HG02798 (cell line): ENCODE measurements at regions not wholly inside any gene's neighbourhood (a gene's known extent, or its start where the extent isn't known, plus 50 kb on each side); places are given as distances from the start of the nearest gene placed in this dataset.
"Not testable (repeated sequence)": the region's sequence is repeated elsewhere in the genome, so short reads cannot be mapped to it uniquely, and the experiment has no call there.

ENCODE experiments used
- ATAC-seq: cut with Tn5 transposase; IDR thresholded peaks from one replicate; pipeline ENCODE4 v1.9.1; 2021; ENCODE audit warnings: mild to moderate bottlenecking; ENCODE audit not compliant: unreplicated experiment, poor library complexity

GRCh38 chr7:13111230-13111629 lies 423.8 kb downstream of the ARL4A start:
- no peak for ATAC-seq

- ATAC-seq, result not testable (repeated sequence)
These were observed 426.8 kb downstream of the ARL4A start for GRCh38 chr7:13114240-13114639.

- ATAC-seq, result no peak
These were observed 427.8 kb downstream of the ARL4A start for GRCh38 chr7:13115157-13115772.

GRCh38 chr7:13115855-13116254 lies 428.4 kb downstream of the ARL4A start:
- no peak for ATAC-seq

GRCh38 chr7:13117103-13117502 lies 429.7 kb downstream of the ARL4A start:
- no peak for ATAC-seq

- ATAC-seq, result no peak
These were observed 430.2 kb downstream of the ARL4A start for GRCh38 chr7:13117592-13117991.

GRCh38 chr7:13124629-13125028 lies 437.2 kb downstream of the ARL4A start:
- ATAC-seq, result not testable (repeated sequence)

GRCh38 chr7:13126347-13126746 lies 438.9 kb downstream of the ARL4A start:
- no peak for ATAC-seq

- no peak for ATAC-seq
These were observed 442.9 kb downstream of the ARL4A start for GRCh38 chr7:13130321-13130720.

GRCh38 chr7:13130906-13131305 lies 443.5 kb downstream of the ARL4A start:
- ATAC-seq, result not testable (repeated sequence)

- no peak for ATAC-seq
These were observed 444.9 kb downstream of the ARL4A start for GRCh38 chr7:13132314-13132713.

GRCh38 chr7:13136345-13136744 lies 448.9 kb downstream of the ARL4A start:
- ATAC-seq, result not testable (repeated sequence)

GRCh38 chr7:13139436-13139835 lies 452.0 kb downstream of the ARL4A start:
- ATAC-seq, result no peak

GRCh38 chr7:13144673-13145072 lies 457.2 kb downstream of the ARL4A start:
- ATAC-seq, result no peak

- ATAC-seq, result no peak
These were observed 461.1 kb downstream of the ARL4A start for GRCh38 chr7:13148548-13148947.

GRCh38 chr7:13151978-13152377 lies 464.5 kb downstream of the ARL4A start:
- ATAC-seq, result no peak

- ATAC-seq, result no peak
These were observed 465.3 kb downstream of the ARL4A start for GRCh38 chr7:13152755-13153154.

- ATAC-seq, result no peak
These were observed 465.8 kb downstream of the ARL4A start for GRCh38 chr7:13153266-13153665.

- ATAC-seq, result no peak
These were observed 466.3 kb downstream of the ARL4A start for GRCh38 chr7:13153742-13154141.

GRCh38 chr7:13155188-13155587 lies 467.8 kb downstream of the ARL4A start:
- ATAC-seq, result no peak

- ATAC-seq, result no peak
These were observed 471.6 kb downstream of the ARL4A start for GRCh38 chr7:13159003-13159402.

GRCh38 chr7:13159467-13160184 lies 472.2 kb downstream of the ARL4A start:
- ATAC-seq, result peak; percentile 65
